IgD-negative memory B cell (primary cell): ENCODE measurements at regions not wholly inside any gene's neighbourhood (a gene's known extent, or its start where the extent isn't known, plus 50 kb on each side); places are given as distances from the start of the nearest gene placed in this dataset.
"Not testable (repeated sequence)": the region's sequence is repeated elsewhere in the genome, so short reads cannot be mapped to it uniquely, and the experiment has no call there.

Experiments used
- H3K27ac Mint-ChIP-seq, 3 donors: one replicate each; pipeline ENCODE4 v1.8.0; 2020 to 2022; ENCODE audit warnings: mild to moderate bottlenecking in 3 of 3, mixed read lengths in 3 of 3, moderate library complexity in 1 of 3
- H3K27me3 Mint-ChIP-seq: one replicate; pipeline ENCODE4 v1.8.0; 2021; ENCODE audit warnings: mixed read lengths
- H3K36me3 Mint-ChIP-seq: one replicate; pipeline ENCODE4 v1.8.0; 2020; ENCODE audit warnings: mild to moderate bottlenecking, mixed read lengths
- H3K4me1 Mint-ChIP-seq, 3 donors: one replicate each; pipeline ENCODE4 v1.8.0; 2020 to 2022; ENCODE audit warnings: mixed read lengths in 3 of 3, mild to moderate bottlenecking in 1 of 3
- H3K4me3 Mint-ChIP-seq, 4 donors: one replicate each; pipeline ENCODE4 v1.8.0; 2020 to 2022; ENCODE audit warnings: mild to moderate bottlenecking in 4 of 4, mixed read lengths in 4 of 4, moderate library complexity in 3 of 4
- H3K9me3 Mint-ChIP-seq, 3 donors: one replicate each; pipeline ENCODE4 v1.8.0; 2020 to 2021; ENCODE audit warnings: mixed read lengths in 3 of 3, mild to moderate bottlenecking in 1 of 3

DNA sequence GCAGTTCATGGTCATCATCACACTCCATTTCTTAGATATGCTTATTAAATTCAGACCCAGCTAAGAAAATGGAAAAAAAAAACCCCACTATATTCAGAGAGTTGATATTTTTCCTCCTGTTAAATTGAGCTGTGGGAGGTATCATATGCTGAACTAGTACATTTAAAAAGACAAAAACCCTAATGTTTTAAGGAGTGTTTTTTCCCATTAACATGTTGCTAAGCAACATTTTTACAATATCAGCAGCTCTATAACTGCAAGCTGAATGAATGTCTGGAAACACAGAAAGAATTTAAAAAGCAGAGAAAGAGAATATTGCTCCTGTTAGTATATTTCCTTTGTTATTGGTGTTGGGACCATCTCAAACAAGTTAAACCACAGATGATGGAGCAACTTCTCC is 265.8 kb upstream of the GRIA1 start:
- H3K27me3 Mint-ChIP-seq, result no peaks in the 10 kb centered on the region
- peaks cover 3 to 21% (median 11%) of the 10 kb centered on the region in 3 donors for H3K9me3 Mint-ChIP-seq
- H3K4me1 Mint-ChIP-seq, result no peaks in the 10 kb centered on the region
- H3K27ac Mint-ChIP-seq, result no peak overlapping the region
- H3K4me3 Mint-ChIP-seq, result no peak overlapping the region
- no peaks in the 10 kb centered on the region for H3K36me3 Mint-ChIP-seq

DNA sequence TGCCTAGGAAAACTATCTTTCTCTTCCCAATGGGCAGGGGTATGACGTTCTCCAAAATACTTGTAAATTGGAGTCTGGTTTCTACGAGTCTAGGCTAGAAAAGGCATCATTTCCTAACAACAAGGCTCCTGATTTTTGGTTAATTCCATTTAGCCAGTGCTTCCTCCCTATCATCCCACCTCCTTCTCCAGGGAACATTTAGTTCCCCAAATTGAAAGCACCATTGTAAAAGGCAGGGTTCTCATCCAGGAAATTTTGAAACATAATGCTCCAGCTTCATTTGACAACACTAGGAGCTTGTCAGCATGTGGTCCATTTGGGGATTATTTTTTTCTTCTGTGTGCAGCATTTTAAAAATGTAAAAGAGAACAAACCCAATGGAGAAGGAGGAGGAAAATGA is 256.5 kb upstream of the GRIA1 start:
- H3K4me3 Mint-ChIP-seq, result no peak overlapping the region
- peaks cover 3 to 6% (median 4%) of the 10 kb centered on the region in 3 donors for H3K9me3 Mint-ChIP-seq
- H3K4me1 Mint-ChIP-seq, result no peaks in the 10 kb centered on the region
- no peak overlapping the region for H3K27ac Mint-ChIP-seq
- no peaks in the 10 kb centered on the region for H3K27me3 Mint-ChIP-seq
- H3K36me3 Mint-ChIP-seq, result peaks cover 2% of the 10 kb centered on the region

DNA sequence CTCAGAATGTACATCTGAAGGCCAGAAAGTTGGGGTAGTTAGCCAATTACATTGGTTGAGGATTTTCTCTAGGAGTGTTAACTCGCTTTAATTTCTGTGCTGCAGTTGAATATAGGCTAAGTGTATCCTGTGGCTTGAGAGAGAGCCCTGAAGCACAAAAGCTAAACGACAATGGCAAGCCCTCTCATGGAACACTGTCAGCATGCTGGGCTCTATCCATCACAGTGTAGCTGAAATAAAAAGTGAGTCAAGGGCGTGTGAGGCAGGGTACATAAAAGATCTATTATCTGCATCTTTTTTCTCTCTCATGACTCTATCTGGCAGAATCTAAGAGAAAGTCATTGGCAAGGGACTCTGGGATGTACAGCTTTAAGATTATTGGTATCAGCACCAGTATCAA is 254.2 kb upstream of the GRIA1 start:
- Mint-ChIP-seq H3K27me3 (no peaks in the 10 kb centered on the region), H3K4me3 (no peak overlapping the region), H3K4me1 (no peaks in the 10 kb centered on the region), H3K9me3 (peaks cover 3 to 6% (median 4%) of the 10 kb centered on the region in 3 donors), H3K36me3 (peaks cover 2% of the 10 kb centered on the region), H3K27ac (no peak overlapping the region)

DNA sequence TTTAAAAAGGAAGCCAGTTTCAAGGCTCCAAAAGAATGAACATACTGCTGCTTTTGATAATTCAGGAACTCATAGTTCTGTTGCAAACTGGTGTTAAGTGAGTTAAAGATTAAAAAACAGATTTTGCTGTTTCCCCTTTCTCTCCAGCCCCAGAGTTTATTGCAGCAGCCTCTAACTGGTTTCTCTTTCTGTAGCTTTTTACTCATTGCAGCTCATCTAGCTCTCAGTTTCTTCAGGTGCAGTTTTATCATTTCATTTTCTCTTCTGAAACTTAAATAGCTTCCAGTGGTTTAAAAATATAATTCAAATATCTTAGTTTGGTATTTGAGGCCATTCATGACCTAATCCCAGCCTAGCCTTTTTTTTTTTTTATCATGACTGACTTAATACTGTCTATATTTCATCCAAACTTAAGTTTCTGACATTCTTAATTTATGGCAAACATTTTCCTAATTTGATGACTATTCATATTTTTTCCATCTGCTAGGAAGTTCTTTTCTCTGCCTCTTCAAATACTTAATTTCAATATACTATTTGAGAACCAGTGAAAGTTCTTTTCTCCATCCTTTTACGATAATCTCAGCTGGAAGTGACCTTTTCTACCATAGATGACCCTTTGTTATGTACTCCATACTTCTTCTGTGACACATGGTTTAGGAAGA is 252.7 kb upstream of the GRIA1 start:
- peaks cover 3 to 6% (median 4%) of the 10 kb centered on the region in 3 donors for H3K9me3 Mint-ChIP-seq
- no peak overlapping the region for H3K27ac Mint-ChIP-seq
- H3K4me1 Mint-ChIP-seq, result no peaks in the 10 kb centered on the region
- H3K4me3 Mint-ChIP-seq, result no peak overlapping the region
- H3K36me3 Mint-ChIP-seq, result peaks cover 2% of the 10 kb centered on the region
- H3K27me3 Mint-ChIP-seq, result no peaks in the 10 kb centered on the region

DNA sequence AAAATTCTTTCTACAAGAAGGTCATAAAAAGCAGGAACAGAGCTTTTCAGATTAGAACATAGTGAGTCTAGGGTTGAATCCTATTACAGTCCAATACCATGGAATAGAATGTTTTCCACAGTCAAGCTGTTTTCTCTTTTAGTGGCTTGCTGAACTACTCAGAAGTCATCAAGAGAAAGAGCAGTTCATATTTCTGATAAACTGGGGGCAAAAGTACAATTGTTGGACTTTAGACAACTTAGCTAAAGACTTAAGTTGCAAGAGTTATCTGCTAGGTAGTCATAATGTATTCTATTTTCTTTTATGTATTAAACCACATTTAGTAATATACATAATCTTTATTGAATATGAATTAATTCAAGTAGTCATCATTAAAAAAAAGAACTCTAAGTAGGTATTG is 233.1 kb upstream of the GRIA1 start:
- Mint-ChIP-seq H3K4me3 (no peak overlapping the region), H3K9me3 (peaks cover 0 to 2% (median 0%) of the 10 kb centered on the region in 3 donors), H3K27ac (no peak overlapping the region)

DNA sequence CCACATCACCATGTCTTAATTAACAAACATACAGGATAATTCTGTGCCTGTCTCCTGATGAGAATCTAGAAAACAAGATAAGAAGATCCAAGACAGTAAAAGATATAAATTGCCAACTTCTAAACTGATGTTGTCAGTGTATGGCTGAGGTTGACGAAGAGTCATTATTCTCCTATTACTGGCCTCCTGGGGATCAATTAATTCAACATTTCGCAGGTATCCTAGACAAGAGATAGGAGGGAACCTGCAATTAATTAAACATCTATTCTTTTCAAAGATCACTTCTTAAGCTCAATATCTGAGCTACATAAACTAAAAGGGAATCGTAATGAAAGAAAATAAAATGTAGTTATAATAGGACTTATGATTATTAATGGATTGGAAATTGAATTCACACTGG is 232.0 kb upstream of the GRIA1 start:
- no peaks in the 10 kb centered on the region for H3K4me1 Mint-ChIP-seq
- H3K27me3 Mint-ChIP-seq, result no peaks in the 10 kb centered on the region
- H3K36me3 Mint-ChIP-seq, result peaks cover 2% of the 10 kb centered on the region
- H3K4me3 Mint-ChIP-seq, result no peak overlapping the region
- H3K27ac Mint-ChIP-seq, result no peak overlapping the region
- peaks cover 0 to 2% (median 0%) of the 10 kb centered on the region in 3 donors for H3K9me3 Mint-ChIP-seq

More for the DNA sequence above, 233.1 kb upstream of the GRIA1 start:
- Mint-ChIP-seq H3K27me3 (no peaks in the 10 kb centered on the region), H3K36me3 (peaks cover 2% of the 10 kb centered on the region), H3K4me1 (no peaks in the 10 kb centered on the region)

DNA sequence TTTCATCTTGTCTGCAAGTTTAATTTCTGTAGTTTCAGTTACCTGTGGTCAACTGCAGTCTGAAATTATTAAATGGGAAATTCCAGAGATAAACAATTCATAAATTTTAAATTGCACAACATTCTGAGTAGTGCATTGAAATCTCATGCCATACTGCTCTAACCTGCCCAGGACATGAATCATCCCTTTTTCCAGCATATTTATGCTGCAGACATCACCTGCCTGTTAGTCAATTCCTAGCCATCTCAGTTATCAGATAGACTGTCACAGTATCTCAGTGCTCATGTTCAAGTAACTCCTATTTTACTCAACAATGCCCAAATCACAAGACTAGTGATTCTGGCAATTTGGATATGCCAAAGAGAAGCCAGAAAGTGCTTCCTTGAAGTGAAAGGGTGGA is 223.0 kb upstream of the GRIA1 start:
- no peaks in the 10 kb centered on the region for H3K36me3 Mint-ChIP-seq
- H3K4me1 Mint-ChIP-seq, result no peaks in the 10 kb centered on the region
- no peak overlapping the region for H3K27ac Mint-ChIP-seq
- H3K9me3 Mint-ChIP-seq, result peaks cover 2 to 7% (median 5%) of the 10 kb centered on the region in 3 donors
- no peaks in the 10 kb centered on the region for H3K27me3 Mint-ChIP-seq
- peak overlapping the region in 1 of 4 donors; percentile 11 for H3K4me3 Mint-ChIP-seq

DNA sequence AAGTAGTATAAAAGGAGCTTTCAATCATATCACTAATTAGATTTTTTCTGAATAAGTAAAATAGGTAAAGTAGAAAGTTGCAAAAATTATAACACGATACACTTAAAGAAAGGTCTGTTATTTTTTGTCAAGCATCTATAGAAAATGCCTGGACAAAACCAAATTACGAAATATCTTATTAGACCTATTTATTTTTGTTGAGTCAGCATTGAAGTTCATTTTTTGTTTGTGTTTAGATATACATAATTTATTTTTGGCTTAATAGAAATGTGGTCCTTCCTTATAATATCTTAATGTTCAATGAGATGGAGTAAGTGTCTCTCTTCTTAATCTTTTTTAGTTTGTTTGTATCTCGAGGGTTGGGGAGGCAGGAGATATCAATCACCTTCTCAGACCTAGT is 214.8 kb upstream of the GRIA1 start:
- Mint-ChIP-seq H3K27me3 (no peaks in the 10 kb centered on the region), H3K4me3 (no peak overlapping the region), H3K27ac (no peak overlapping the region), H3K36me3 (no peaks in the 10 kb centered on the region), H3K9me3 (peaks cover 2 to 4% (median 3%) of the 10 kb centered on the region in 3 donors), H3K4me1 (no peaks in the 10 kb centered on the region)

DNA sequence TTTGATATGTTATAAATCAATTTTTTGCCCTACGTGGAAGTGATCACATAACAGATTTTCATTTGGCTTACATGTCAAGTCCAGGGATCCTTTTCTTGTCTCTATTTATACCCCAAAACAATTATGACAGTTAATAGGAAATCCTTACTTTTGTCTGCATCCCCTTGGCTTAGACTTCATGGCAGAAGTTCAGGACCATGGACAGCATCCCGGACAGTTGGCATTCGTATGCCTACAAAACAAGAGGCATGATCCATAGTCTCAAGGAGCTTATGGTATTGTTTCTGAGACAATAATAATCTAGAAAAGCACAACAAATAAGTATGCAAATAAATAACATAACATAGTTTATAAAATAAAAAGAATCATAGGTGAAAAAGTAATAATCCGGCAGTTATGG is 214.3 kb upstream of the GRIA1 start:
- Mint-ChIP-seq H3K4me1 (no peaks in the 10 kb centered on the region), H3K9me3 (peaks cover 2% of the 10 kb centered on the region in 3 donors), H3K27ac (no peak overlapping the region), H3K27me3 (no peaks in the 10 kb centered on the region), H3K36me3 (no peaks in the 10 kb centered on the region), H3K4me3 (no peak overlapping the region)

DNA sequence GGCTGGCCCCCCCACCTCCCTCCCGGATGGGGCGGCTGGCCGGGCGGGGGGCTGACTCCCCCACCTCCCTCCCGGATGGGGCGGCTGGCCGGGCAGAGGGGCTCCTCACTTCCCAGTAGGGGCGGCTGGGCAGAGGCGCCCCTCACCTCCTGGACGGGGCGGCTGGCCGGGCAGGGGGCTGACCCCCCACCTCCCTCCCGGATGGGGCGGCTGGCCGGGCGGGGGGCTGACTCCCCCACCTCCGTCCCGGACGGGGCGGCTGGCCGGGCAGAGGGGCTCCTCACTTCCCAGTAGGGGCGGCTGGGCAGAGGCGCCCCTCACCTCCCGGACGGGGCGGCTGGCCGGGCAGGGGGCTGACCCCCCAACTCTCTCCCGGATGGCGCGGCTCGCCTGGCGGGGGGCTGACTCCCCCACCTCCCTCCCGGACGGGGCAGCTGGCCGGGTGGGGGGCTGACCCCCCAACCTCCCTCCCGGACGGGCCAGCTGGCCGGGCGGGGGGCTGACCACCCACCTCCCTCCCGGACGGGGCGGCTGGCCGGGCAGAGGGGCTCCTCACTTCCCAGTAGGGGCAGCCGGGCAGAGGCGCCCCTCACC is 194.1 kb upstream of the GRIA1 start:
- not testable (repeated sequence) for H3K4me1 Mint-ChIP-seq, H3K4me3 Mint-ChIP-seq, H3K27me3 Mint-ChIP-seq, H3K9me3 Mint-ChIP-seq, H3K27ac Mint-ChIP-seq, H3K36me3 Mint-ChIP-seq

DNA sequence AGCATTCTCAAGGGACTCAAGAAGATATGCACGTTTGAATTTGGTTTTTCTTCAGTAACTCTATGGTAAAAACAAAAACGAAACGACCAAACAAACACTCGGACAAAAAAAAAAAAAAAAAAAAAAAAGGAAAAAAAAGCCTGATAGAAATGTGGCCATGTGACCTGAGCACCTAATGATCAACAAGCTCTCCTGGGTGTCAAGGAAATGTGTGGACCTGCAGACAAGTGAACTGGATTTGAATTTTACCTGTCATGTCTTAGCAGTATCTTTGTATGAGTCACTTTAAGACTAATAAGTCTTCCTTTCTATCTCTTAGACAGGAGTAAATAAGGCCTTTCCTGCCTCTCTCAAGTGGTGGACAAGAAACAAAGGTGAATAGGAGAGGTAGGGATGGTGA is 190.6 kb upstream of the GRIA1 start:
- Mint-ChIP-seq H3K4me1 (no peaks in the 10 kb centered on the region), H3K9me3 (peaks cover 0 to 7% (median 0%) of the 10 kb centered on the region in 3 donors), H3K36me3 (peaks cover 1% of the 10 kb centered on the region), H3K27me3 (no peaks in the 10 kb centered on the region), H3K27ac (no peak overlapping the region), H3K4me3 (no peak overlapping the region)

DNA sequence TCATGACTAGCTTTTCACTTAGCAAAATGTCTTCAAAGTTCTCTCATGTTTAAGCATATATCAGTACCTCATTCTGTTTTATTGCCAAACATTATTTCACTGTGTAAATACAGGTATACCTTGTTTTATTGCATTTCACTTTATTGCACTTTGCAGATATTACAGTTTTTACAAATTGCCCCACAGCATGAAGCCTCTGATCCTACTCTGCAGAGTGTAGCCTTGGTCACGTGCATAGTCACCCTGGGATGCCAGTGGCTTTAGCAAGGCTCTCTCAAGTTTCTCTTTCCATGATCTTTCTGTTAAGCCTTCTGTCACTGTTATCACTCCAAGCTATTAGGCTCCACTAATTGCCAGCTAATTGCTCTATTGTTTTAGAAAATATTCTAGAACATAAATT is 182.2 kb upstream of the GRIA1 start:
- Mint-ChIP-seq H3K9me3 (peaks cover 0 to 3% (median 0%) of the 10 kb centered on the region in 3 donors), H3K27me3 (no peaks in the 10 kb centered on the region), H3K4me3 (no peak overlapping the region)

DNA sequence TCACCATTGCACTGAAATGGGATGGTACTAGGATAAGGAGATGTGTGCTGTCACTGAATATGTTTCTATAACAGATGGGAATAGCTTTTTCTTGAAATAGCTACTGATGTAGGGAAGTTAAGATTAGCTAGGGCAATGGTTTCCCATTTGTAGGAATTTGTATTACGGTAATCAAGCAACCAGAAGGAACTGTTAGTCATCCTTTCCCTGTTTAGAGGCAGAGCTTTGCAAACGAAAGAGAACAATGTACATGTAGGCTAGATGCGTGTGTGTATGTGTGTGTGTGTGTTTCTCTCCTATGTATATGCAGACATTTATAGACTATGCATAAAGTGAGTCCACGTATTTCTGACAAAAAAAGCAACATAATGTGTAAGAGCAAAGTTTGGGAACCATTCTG is 171.9 kb upstream of the GRIA1 start:
- no peaks in the 10 kb centered on the region for H3K27me3 Mint-ChIP-seq
- H3K27ac Mint-ChIP-seq, result no peak overlapping the region
- H3K36me3 Mint-ChIP-seq, result no peaks in the 10 kb centered on the region
- peaks cover 0 to 5% (median 0%) of the 10 kb centered on the region in 3 donors for H3K9me3 Mint-ChIP-seq
- no peak overlapping the region for H3K4me3 Mint-ChIP-seq
- no peaks in the 10 kb centered on the region for H3K4me1 Mint-ChIP-seq

More for the DNA sequence above, 182.2 kb upstream of the GRIA1 start:
- H3K36me3 Mint-ChIP-seq, result peaks cover 1% of the 10 kb centered on the region
- H3K27ac Mint-ChIP-seq, result no peak overlapping the region
- H3K4me1 Mint-ChIP-seq, result no peaks in the 10 kb centered on the region

DNA sequence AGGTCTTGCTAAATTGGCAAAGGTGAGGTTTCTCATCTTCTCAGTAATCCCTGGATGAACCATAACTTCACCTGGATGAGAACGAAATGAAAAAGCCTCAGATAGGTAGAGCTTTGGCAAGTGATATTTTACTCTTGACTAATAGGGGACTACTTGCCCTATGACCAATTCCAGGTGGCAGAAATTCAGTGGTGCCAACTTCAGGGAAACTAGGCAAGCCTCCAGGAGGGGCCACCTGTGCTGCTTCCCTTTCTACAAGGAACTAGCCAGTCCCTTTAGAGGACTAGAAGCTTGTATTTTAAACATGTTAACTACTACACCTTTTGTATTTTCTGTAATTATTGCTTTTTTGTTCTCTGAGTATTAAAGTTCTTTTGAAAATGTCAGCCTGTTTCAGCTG is 169.0 kb upstream of the GRIA1 start:
- Mint-ChIP-seq H3K4me3 (no peak overlapping the region), H3K4me1 (no peaks in the 10 kb centered on the region), H3K9me3 (peaks cover 0 to 2% (median 0%) of the 10 kb centered on the region in 3 donors), H3K27me3 (no peaks in the 10 kb centered on the region), H3K36me3 (no peaks in the 10 kb centered on the region), H3K27ac (no peak overlapping the region)

DNA sequence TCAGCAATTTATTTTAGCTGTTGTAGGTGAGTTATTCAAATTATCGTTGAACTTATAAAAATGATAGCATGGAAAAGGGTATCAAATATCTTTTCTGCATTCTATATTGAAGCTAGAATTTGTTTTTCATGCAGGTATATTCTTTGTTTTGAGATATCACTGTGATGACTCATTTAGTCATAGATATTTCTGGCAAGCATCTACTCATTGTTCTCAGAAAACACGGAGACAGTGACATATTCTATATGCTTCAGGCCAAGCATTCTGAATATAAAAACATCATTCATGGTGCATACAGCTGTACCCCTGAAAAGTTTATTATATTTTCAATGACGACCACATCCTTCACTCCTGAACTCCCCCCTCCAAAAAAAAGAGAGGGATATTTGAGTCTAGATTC is 150.3 kb upstream of the GRIA1 start:
- H3K9me3 Mint-ChIP-seq, result peaks cover 1 to 6% (median 2%) of the 10 kb centered on the region in 3 donors
- H3K4me3 Mint-ChIP-seq, result no peak overlapping the region
- no peaks in the 10 kb centered on the region for H3K36me3 Mint-ChIP-seq
- H3K4me1 Mint-ChIP-seq, result no peaks in the 10 kb centered on the region
- H3K27ac Mint-ChIP-seq, result no peak overlapping the region
- no peaks in the 10 kb centered on the region for H3K27me3 Mint-ChIP-seq

DNA sequence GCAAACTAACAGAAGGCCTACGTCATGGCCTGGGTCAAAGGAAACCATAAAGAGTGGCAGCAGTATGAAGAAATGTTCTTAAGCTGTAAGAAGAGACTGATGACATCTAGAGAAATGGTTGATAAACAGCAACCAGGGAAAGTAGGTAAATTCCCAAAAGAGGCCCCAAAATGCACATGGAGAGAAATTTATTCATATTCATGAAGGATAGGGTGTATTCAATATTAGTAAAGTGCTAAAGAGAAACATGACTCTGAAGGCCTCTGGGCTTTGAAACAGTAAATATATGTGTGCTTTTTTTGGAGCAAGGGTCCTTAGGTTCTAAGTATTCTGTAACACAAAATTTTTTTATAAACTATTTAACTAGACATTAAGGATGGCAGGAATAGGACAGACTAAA is 149.7 kb upstream of the GRIA1 start:
- H3K9me3 Mint-ChIP-seq, result peaks cover under 1 to 2% (median 1%) of the 10 kb centered on the region in 3 donors
- no peaks in the 10 kb centered on the region for H3K4me1 Mint-ChIP-seq
- H3K36me3 Mint-ChIP-seq, result no peaks in the 10 kb centered on the region
- no peak overlapping the region for H3K27ac Mint-ChIP-seq
- no peak overlapping the region for H3K4me3 Mint-ChIP-seq
- H3K27me3 Mint-ChIP-seq, result no peaks in the 10 kb centered on the region
